GM21723 (cell line): ENCODE measurements at regions not wholly inside any gene's neighbourhood (a gene's known extent, or its start where the extent isn't known, plus 50 kb on each side); places are given as distances from the start of the nearest gene placed in this dataset.

ENCODE experiments used
- ATAC-seq: cut with Tn5 transposase; IDR thresholded peaks from one replicate; pipeline ENCODE4 v1.9.1; 2021; ENCODE audit warnings: mild to moderate bottlenecking, moderate library complexity; ENCODE audit not compliant: unreplicated experiment

DNA sequence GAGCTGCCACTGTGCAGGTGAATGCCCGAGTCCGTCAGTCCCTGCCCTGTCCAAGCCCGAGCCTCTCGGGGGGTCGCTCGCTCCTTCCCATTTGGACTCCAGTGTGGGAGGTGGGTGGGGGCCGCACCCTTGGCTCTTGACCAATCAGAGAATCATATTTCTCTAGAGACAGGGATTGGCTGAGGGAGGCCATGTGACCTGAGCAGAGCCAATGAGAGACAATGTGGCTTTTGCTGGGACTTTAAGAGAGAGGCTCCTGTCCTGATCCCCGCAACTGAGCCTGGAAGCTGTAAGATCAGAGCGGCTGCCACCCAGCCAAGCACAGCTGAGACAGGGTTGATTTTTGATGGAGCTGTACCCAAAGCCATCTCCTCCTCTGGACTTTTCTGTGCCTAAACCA lies 199.3 kb downstream of the TFAP2C start:
- no peak for ATAC-seq

DNA sequence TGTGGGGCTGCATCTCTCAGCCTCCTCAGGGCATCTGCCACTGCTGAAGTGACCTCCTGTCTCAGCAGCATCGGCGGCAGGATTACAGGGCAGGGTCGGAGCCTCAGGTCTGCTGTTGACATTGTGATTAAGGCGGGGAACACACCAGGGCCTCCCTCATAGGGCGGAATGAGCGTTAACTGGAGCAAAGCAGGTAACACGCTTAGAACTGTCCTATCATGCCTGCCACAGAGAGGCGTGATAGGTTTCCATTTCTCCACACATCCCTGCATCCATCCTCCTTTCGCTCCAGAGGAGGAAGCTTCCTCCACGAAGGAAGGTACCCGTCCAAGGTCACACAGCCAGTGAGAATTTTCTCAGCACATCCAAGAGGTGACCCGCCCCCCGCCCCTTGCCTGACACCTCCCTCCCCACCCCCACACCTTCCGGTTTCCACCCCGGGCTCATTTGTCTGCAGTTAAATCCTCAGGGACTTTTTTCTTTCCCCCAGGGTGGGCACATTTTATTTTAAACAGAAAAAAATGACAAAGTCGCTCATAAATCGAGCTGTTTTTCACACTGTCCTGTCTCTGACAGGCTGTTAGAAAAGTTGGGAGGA lies 200.8 kb downstream of the TFAP2C start:
- no peak for ATAC-seq

DNA sequence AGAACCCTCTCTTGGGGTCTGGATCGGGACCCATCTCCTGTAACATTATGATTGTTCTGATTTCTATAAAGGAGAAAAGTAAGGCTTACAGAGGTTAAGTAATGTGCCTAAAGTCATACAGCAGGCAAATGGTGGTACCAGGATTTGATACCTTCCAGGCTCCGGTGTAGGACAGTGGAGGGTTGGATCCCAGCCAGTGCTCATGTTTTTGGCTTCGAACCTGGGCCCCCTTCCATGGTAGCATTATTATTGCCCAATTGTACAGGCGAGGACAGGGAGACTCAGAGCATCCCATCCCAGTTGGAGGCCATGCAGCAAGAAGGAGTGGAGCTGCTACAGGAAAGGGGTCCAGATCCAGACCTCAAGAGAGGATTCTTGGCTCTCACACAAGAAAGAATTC lies 202.7 kb downstream of the TFAP2C start:
- no peak for ATAC-seq

DNA sequence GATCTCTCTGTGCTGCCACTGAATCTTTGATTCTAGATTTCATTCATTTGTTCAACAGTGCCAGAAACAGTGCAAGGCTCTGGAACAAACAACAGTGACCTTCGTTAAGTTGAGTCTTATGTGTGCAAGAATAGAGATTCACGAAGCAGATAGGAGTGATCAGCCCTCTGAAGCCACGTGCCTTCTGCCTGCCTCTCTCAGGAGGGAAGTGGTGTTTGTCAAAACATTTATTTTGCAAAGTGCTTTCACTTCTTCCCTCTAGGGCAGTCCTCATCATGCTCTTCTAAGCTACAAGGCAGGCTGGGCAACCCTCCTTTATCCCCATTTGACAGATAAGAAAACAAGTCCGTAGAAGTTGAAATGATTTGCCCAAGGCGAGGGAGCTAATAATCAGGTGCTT lies 204.3 kb downstream of the TFAP2C start:
- ATAC-seq: no peak

DNA sequence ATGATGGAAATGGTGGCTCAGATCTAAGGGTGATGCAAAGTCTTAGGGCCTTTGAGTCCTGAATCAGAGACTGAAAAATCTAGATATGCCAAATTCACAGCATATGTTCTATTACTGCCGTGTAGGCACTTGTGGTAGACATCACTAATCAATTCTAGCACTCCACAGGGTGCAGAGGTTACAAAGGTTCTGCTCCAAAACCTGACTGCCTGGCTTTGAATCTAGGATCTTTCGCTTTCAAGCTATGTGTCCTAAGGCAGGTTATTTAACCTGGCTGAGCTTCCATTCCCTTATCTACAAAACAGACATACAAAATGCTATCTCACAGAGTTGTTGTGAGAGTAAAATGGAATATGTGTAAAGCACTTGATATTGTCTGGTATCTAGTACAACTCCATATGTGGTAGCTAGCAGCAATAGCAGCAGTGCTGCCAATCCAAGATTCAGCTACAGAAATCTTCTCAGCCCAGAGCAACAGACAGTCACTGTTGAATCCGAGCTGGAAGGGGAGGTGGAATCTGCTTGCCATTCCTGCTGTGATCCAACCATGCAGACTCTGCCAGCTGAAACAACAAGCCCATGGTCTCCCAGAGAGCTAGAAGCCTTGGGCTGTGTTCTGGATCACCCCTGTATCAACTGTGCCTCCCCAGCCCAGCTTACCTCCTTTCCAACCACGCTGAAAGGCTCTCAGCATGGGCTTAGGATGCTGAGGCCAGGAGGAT lies 206.9 kb downstream of the TFAP2C start:
- no peak for ATAC-seq

DNA sequence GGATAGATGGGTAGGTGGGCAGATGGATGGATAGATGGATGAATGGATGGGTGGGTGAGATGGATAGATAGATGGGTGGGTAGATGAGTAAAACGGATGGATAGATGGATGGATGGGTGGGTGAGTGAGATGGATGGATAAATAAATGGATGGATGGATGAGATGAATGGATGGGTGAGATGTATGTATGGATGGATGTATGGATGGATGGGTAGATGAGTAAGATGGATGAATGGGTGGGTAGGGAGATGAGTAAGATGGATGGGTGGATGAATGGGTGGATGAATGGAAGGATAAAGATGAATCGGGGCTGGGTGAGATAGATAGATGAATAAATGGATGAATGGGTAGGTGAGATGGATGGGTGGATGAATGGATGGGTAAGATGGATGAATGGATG lies 210.1 kb downstream of the TFAP2C start:
- no peak for ATAC-seq

DNA sequence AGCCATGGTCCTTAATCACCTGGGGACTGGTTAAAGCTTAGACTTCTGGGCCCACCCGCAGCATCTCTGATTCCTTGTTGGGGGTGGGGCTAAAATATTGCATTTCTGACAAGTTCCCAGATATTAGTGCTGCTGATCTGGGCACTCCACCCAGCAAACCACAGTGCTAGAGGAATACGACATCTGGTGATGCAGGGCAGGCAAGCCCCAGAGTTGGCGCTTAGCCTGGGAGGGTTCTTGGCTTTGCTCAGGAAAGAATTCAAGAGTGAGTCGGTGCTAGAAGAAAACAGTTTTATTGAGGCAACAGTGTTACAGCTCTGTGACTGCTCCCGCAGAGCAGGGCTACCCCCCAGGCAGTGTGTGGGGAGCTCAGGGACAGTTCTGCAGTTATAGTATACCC lies 210.7 kb downstream of the TFAP2C start:
- ATAC-seq: no peak

DNA sequence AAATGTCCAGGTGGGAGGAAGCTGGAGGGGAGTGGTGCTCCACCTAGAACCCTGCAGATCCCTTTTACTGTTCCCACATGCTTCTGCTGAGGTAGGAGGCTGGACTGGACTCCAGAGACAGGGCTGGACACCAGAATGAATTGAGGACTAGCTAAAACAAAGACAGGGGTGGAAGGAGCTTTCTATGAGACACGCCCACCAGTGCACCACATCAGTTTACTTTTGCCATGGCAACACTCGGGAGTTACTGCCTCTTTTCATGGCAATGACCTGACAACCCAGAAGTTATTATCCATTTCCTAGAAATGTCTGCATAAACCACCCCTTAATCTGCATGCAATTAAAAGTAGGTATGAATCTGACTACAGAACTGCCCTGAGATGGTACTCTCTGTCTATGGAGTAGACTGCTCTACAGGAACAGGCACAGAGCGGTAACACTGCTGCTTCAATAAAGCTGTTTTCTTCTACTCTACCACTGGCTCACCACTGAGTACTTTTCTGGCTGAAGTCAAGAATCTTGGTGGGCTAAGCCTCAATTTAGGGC lies 211.7 kb downstream of the TFAP2C start:
- no peak for ATAC-seq

DNA sequence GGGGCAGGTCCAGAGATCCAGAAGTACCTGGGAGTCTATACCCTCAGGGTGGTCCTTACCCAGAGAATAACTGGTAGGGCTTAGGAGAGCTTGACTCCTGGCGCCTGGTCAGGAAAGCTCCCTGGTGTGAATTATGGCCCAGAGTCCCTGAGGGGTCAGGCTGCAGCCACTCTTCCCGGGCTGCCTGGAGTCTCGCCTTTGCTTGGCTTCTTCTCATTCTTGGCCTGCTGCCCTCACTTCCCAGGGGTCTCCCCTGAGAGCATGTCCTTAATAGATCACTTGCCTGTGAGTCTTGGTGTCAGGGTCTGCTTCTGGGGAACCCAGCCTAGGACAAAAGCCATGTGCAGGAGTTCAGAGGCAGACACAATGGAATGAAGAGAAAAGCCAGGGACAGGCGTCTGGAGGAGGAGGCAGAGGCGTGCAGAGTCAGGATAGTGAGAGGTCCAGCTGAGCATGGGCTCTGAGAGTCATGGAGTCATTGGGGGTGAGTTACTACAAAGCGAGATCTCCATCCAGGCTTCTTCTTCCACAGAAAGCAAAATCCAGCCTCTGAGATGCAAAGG lies 212.3 kb downstream of the TFAP2C start:
- no peak for ATAC-seq

DNA sequence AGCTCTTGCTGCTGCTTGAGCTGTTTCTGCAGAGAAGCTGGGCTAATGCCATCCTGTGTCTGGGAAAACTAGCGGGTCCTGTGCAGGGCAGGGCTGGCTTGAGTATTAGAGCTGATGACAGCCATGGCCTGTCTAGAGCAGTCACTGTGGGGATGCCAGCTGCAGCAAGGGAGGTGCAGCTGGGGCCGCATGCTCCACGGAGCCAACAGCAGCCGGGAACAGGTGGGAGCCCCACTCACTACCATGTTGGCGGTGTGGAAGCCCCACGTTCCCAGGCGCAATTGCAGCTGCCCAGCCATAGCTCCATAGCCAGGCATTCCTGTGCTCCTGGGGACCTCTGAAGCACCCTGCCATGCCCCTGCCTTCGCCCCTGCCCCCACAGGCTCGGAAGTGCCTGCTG lies 212.9 kb downstream of the TFAP2C start:
- no peak for ATAC-seq

DNA sequence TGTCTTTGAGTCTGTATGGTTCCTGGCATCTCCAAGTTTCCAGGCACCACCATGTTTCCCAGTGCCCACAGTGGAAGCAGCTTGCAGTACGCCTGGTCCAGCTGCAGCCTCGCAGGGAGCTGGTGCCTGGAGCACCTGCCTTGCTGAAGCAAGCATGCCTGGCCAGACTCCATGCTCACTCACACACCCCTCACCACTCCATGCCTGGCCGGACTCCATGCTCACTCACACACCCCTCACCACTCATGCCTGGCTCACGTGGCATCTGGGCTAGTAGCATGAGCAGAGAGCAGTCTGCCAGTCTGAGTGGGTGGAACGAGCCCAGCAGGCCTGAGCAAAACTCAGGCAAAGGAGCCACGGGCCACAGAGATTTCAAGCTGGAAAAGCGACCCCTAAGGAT lies 214.3 kb downstream of the TFAP2C start:
- no peak for ATAC-seq

DNA sequence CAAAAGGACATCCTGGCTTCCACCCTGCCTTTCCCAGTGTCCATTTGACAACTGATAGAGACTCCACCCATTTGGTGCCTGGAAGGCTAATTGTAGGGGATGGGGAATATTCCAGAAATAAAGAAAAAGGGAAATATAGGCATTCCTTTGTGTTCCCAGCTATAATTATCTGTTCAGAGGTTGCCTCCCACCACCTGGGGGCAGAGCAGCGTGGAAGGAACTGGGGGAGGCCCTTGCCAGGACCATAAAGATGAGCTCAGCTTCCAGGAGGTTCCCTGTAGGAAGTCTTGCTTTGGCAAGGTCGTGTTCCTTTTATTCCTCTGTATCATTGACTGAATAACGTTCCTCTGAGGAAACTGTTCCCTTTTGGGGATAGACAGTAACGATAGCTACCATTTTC lies 214.7 kb downstream of the TFAP2C start:
- ATAC-seq: no peak

DNA sequence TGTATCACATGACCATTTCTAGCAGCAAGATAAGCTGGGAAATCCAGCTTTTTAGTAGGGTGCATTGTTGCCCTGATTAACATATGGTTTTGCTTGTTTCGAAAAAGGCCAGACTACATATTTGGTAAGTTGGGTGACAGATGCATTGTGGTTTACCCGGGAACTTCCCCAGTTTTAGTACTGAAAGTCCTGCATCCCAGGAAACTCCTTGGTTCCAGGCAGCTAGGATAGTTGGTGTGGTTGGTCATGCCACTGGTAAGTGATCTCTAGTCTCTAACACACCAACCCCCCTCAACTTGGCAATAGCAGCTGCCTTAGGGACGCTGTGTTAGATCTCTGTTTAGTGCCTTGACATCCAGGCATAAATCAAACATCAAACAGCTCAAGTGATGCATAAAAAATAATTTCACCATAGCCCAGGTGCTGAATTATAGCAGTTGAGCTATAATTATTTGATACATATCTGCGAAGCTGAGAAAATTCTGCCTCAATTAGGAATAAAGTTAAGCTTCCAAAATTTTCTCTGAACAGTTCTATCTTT lies 216.5 kb downstream of the TFAP2C start:
- no peak for ATAC-seq

DNA sequence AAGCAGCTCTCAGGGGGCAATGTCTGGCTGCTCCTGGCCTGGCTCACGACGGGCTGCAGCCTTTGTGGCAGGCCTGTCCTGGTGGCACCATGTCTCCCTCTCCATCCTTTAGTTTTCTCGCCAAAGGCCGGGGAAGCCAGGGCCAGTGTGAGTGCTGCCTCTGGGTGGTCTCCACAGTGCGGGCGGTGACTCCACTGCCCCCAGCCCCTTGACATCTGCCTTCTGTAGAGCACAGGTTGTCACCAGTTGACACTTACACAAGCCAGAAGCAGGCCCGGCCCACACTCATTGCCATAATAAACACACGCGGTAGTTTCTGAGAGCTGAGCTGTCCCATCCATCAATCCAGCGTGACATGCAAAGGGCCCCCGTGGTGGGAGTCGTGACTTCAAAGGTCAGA lies 219.5 kb downstream of the TFAP2C start:
- no peak for ATAC-seq

DNA sequence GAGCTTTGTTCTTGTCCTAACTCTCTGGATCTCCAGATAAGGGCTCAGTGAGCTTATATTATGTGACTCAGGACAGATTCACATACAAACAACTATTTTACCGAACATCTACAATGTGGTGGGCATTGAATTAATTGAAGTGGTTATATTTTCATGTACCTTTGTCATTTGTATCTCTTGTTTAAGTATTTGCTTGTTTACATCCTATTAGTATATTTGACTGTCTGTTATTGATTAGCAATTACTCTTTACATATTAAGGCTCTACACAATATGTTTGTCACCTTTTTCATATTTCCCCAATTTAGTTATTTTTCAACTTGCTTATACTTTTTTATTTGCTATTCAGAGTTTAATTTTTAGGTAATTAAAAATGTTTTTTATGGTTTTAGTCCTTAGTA lies 222.4 kb downstream of the TFAP2C start:
- no peak for ATAC-seq

DNA sequence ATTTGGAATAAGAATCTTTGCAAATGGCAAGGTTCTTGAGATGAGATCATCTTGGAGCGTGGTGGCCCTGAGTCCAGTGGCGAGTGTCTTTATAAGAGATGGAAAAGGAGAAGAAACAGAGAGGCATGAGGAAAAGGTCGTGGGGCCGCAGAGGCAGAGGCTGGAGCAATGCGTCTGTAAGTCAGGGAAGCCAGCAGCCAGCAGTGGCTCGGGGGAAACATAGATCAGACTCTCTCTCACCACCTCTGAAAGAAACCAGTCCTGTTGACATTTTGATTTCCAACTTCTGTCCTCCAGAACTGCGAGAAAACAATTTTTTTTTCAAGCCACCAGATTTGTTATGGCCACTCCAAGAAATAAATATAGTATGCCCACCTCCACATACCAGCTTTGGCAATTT lies 226.6 kb downstream of the TFAP2C start:
- no peak for ATAC-seq

DNA sequence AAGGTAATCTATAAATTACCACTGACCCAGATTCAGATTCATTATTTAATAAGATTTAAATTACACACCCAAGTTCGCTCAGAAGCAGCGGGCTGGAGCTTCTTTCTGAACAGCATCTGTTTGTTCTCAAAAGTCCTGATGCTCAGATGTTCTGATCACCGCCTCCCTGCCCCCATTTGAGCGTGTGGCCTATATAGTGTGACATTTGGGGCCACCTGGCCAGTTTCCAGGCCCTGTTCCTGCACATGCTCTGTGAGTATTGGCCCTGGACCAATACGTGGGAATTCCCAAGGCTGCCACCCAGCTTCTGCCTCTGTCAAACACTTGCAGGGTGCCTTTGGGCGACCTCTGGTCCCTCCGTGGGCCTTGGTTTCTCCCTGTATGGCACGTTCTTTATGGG lies 228.8 kb downstream of the TFAP2C start:
- ATAC-seq: no peak

DNA sequence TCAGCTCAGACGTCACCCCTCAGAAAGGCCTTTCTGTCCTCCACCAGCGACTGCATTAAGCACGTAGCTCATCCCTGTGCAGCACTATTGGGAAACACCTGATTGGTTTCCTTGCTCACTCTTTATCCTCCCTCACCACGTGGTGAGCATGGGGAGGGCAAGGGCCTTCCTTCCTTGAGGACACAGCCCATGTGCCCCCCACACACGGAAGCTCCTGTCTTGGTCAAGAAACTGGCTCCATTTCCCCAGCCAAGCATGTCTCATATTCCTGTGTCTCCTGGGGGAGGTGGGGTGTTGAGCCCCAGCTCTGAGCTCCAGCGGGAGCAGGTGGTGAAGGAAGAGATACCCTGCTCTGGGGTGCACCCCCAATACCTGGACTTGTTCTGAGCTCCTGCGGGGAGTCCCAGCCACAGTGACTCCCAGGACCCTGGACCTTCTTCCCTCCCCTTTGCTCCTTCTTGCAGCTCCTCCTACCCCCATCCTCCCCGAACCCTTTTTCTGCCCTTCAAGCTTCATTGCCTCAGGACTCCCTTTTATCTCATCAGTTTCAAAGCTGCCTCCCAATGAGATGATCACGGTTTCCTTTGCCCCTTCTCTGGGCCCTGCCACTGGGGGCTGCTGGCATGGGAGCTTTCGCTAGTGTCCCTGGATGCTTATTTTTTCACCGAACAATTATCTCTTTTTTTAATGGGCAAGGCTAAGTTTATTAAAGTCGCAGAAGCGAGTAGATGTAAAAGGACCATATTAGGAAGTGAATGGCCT lies 230.1 kb downstream of the TFAP2C start:
- no peak for ATAC-seq

DNA sequence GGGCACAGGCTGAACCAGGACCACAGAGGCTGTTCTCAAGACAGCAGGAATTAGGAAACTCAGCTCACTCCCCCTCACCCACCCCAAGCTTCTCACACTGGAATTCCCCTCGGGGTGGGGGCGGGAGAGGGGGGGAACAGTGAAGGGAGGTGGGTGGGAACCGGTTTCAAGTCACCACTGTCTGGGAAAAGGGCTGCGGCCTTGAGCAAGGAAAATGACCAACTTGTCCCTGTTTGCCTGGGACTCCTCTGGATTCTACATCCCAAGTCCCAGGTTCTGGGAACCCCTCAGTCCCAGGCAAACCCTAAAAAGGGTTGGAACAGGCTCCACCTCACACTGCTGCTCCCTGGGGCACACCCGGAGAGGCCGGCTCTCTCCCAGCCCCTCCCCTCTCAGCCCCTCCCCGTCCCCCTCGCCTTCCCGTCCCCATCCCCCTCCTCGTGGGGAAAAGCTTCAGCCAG lies 230.7 kb downstream of the TFAP2C start:
- ATAC-seq: no peak

DNA sequence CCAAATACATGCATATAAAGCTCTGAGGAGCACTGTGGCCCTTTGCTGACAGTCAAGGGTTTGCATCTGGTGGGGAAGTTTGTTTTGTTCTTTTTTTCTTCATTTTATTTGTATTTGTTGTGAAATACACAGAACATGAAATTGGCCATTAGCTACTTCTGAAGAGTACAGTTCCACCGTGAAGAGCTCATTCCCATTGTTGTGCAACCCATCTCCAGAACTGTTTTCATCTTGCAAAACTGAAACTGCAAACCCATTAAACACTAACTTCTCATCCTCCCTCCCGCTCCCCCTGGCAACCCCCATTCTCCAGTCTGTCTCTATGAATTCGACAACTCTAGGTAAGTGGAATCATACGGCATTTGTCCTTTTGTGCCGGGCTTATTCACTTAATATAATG lies 231.3 kb downstream of the TFAP2C start:
- no peak for ATAC-seq

DNA sequence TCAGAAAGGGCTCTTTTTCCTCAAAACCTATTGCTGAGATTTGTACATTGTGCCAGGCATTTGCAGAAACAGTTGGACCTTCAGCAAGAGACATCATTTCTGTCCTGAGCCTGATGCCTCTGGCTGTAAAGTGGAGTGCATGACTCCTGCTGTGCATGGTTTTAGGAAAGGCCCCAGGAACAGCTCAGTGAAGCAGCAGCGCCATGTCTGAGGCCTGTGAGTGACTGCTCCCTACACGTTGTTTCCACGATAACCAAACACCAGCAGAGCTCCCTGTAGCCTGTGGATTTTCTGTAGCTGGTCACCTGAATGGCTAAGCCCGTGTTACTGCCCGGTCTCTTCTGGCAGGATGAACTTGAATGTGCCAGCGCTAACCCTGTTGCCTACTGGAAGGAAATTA lies 232.5 kb downstream of the TFAP2C start:
- no peak for ATAC-seq
